HG03439 (cell line): ENCODE measurements at regions not wholly inside any gene's neighbourhood (a gene's known extent, or its start where the extent isn't known, plus 50 kb on each side); places are given as distances from the start of the nearest gene placed in this dataset.

ENCODE experiments used
- ATAC-seq: cut with Tn5 transposase; IDR thresholded peaks from one replicate; pipeline ENCODE4 v1.9.1; 2021; ENCODE audit warnings: mild to moderate bottlenecking, moderate library complexity; ENCODE audit not compliant: unreplicated experiment

DNA sequence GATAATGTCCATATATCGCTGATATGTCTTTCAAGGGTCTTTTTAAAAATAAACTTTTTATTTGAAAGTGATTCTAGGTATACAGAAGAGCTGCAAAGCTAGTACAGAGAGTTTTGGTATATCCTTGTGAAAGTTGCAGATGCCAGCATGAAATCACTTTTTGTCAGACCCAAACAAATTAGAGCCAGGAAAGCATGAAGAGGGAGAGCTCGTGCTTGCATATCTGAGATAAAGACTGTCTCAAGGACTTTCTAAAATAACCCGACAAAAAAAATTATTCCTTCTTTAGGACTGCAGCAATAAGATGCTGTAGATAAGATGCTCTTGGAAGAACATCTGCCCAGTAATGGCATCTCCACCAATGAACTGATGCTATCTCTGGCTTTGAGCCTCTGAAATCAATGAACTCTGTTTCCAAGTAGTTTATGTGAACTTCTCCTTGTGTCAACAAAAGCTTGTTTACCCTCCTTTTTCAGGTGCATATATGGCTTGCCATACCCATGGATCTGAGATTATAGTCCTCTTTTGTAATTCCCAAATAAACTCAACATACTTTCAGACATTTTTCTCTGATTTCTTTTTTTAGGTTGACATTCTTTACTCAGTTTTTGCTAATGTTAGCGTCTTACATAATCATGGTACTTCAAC is 774.6 kb upstream of the FAM98A start:
- ATAC-seq, result no peak

DNA sequence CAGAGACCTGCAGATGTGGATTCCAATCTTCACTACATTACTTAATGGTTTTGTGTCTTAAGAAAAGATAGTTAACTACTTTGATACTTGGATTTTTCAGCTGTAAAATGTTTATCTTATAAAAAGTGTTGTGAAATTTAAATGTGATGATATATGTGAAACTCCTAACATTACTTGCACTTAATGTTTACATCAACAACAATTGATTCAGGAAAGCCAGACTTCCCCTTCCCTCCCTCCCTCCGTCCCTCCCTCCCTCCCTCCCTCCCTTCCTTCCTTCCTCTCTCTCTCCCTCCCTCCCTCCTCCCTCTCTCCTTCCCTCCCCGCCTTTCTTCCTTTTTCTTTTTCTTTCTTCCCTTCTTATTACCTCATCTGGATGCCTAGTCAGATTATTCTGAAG is 773.9 kb upstream of the FAM98A start:
- no peak for ATAC-seq

DNA sequence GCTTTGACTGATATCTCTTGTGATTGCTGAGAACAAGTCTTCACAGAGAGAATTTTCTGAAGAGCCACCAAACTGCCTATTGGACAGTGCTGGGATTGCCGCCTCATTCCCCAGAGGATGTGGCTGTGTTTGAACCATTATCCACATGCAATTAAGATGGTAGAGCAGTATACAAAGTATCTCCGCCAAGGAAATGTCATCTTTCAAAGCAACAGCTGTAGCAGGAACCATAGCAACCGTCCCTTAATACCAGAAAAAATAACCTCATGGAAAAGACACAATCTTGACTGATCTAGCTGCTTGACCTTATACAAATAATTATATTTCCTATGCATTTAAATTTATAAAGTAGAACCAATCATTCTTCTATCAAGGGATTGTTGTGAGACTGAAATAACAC is 772.6 kb upstream of the FAM98A start:
- ATAC-seq, result no peak

DNA sequence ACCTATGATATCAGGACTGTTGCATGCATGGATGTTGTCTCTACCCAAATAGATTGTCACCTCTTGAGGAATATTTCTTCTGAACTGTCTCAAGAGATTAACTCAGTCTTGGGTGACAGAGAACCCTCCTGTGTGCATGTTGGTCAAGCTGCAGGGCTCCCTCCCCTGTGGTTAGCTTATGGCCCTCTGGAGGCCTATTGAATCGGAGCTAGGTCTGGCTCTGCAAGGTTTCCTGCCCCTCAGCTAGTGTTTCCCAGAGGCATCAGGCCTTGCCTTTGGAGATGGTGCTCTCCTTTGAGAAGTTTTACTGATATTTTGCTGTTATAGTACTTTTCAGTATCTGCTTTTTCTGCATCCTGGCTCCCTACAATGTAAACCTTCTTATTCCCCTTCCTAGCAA is 769.2 kb upstream of the FAM98A start:
- no peak for ATAC-seq

DNA sequence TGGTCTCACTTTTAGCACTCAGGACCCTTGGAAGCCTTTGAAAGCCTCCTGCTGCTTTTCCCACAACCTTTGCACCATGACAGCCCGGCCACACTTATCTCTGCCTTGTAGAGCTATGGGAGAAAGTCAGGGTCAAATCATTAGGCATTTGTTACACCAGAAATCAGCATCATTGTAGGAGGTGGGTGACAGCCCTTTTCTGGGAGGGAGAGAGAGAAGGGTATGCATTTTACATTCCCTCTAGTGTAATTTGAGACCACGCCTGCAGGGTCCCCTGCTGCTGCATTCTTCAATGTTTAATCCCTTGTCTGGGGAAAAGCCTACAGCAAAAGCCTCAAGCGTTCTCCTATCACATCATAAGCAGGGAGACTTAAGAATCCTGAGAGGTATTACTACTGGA is 766.8 kb upstream of the FAM98A start:
- ATAC-seq, result no peak

DNA sequence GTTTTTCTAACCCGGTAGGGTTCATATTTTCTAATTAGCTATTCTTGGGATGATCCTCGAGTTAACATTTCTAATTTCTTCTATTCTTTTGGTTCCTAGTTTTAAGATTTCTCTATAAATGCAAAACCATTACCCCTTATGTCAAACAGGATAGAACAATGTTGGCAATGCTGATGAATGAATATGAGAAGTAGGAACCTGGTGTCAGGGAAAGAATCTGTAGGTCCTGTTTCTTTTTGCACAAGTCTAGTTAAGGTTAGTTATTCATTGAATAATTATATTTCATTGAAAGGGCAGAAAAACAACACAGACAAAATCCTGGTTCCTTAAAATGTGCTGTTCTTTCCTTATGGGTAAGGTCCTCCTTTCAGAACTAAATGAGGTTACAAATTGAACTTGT is 766.4 kb upstream of the FAM98A start:
- no peak for ATAC-seq

DNA sequence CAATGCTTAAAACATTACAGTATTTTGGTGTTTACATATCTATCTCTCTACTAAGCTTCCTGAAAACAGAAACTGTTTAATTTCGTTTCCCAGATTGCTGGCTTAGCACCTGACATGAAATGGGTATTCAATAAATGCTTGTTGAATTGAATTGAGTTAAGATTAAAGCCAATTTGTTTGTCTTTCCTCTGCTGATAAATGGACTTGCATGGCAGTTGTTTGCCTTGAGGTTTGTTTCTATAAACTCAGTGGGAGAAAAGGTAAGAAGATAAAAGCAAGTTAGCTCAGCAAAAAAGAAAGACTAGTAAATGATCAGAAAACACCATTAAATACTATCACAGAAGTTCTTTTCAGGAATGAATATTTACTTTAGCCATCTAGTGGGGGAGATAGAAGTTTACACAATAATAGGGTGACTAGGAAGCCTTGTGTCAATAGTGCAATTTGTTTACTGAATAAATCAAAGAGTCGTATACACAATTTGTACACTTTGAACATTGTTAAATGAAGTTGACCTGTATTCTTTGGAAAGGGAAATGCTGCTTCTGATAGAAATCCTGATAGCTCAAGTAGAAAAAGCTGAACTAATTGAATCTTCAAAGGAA is 754.5 kb upstream of the FAM98A start:
- no peak for ATAC-seq

DNA sequence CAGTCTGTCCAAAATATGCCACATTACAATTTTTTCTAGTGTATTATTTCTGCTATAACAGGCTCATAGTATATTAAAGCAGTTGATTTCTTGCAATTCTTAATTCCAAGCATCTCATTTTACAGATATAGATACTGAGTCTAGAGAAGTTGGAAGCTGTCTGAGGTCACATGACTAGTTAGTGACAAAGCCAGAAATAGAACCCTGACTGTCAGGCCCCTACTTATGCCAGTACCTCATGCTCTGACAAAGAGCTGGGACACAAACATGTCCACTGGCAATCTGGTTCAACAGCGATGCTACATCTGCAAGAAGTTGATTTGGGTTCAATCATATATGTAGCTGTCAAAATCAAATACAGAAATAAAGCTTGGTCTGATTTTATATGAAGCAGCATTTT is 750.4 kb upstream of the FAM98A start:
- no peak for ATAC-seq

DNA sequence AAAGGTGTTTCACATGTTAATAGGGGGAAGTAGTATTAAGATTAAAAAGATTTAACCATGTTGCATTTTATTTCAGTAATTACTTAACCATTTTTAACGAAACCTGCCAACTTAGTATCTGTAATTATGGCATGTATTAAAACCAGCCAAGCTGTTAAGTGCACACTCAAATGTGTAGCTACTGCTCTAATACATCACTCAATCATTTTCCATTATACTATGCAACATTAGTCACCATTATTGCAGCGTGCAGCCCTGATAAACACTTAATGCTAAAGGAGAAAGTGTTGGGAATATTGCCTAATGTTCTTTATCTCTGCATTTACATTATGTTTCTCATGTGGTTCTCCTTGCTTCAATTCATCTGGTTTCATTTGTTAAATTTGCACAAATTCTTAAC is 745.9 kb upstream of the FAM98A start:
- ATAC-seq, result no peak

DNA sequence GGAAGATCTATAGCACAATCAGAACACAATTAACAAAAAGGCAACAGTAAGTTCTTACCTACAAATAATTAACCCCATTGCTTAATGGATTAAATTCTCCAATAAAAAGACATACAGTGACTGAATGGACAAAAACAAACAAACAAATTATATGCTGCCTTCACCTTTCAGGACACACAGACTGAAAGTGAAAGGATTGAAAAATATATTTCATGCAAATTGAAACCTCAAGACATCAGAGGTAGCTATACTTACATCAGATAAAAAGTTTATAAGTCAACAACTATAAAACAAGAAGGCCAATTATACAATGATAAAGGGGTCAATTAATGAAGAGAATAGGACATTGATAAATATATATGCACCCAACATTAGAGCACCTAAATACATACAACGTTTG is 741.2 kb upstream of the FAM98A start:
- ATAC-seq, result no peak

DNA sequence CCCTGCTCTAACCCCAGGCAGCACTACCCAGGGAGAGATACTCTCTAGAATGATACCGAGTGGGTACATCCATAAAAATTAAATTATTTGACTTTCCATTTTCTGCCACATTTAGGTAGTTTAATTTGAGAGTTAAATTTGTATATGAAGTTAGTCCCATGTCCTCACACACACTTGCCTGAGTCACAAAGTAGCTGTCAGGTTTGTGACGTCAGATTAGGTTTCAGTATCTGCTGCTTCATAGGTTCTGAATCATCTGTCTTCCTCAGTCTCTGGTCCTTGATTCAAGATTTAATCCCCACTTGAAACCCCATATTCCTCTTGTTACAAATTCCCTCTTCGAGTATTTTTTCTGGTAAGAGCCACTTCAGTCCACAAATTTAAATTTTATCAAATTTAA is 738.6 kb upstream of the FAM98A start:
- ATAC-seq, result no peak

DNA sequence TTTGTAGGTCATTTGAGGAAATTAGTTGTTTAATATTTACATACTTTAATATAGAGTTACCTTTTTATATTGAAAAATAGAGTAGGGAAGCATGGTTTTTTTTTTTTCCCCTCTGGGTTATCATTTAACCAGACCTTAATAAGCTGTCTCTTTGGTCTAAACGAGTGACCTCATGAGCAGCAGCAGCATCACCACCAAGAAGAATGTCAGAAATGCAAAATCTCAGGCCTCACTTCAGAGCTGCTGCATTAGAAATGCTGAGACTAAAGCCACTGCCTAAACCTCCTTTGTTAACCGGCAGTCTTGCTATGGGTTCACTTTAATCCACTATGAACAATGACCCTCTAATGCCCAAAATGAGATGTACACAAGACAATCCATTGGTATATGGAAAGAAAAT is 733.7 kb upstream of the FAM98A start:
- no peak for ATAC-seq

DNA sequence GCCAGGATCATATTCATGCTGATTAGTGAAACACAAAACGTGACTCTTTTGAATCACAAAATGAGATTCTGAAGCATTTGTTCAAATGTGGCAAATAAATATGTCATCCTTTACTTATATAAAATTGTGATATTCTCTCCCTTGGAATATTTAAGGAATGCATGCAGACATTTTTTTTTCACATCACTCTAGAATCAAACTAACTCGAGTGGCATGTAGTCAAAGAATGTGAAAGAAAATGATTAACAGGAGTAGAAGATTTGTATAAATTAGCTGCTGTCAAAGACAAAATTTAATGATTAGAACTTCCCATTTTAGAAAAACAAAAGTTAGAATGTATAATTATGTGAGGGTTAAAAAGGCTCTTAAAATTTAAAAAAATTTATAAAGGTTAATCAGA is 721.0 kb upstream of the FAM98A start:
- no peak for ATAC-seq

DNA sequence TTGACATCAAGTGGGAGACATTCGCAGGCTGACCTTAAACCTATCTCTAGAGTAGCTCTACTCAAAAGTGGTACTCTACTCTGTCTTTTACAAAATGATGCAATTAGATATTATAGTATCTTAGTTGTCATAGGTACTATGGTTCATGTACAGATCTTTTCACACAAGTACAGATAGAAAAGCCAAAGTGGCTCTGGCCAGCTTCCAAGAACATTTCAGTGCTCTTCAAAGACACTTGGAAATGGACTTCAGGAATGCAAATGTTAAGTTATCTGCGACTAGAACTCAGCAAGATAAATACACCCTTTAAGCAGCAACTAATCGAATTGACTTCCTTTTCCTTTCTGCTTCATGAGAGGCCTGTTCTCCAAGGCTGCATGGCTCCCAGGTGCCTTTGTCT is 718.7 kb upstream of the FAM98A start:
- no peak for ATAC-seq

DNA sequence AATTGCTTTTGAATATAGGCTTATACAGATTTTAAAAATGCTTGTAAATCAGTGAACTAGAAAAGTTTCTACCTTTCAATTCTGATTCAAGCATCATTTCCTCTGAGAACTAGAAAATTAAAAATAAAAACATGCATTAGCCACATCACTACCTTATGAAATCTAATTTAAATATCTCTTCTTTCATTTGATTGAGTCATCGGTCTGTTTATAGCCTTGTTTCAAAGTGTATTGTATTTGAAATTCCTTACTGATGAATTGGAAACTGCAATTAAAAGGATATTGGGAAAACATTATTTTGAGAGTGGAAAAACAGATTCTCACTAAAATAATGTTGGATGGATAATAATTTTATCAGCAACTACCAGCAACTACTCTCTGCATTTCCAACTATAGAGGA is 717.7 kb upstream of the FAM98A start:
- ATAC-seq, result no peak

DNA sequence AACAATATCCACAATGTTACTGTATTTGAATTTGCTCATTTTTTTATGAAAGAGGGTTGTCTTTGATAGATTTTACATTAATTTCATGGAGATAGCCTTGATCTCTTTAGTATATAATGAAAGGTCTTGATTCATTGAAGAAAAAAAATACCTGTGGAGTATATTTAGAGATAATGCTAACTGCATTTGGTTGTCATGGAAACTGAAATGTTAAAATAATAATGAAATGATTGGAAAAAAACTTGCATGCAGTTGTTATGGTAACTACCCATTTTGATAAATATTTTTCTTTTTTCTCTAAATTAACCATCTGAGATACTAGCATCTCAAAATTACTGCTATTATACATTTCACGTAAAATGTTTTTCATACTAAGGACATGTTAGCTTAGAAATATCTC is 712.7 kb upstream of the FAM98A start:
- ATAC-seq, result no peak

DNA sequence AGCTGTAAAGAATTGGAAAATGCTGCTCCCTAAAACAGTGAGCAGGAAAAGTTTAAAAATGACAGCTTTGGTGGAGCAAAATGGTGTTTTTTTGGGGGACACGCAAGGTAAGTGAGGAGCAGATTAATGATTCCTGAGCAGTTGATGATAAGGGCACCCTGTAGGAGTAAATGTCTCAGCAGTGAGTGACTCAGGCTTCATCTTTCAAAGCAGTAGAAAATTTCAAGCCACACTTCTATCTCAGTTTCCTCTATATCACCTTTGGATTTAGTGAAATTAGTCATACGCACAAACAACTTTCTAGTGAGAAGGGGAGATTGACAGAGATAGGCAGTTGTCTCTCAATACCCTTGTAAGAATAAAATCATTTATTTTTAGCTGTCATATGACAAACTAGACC is 709.0 kb upstream of the FAM98A start:
- ATAC-seq, result no peak

DNA sequence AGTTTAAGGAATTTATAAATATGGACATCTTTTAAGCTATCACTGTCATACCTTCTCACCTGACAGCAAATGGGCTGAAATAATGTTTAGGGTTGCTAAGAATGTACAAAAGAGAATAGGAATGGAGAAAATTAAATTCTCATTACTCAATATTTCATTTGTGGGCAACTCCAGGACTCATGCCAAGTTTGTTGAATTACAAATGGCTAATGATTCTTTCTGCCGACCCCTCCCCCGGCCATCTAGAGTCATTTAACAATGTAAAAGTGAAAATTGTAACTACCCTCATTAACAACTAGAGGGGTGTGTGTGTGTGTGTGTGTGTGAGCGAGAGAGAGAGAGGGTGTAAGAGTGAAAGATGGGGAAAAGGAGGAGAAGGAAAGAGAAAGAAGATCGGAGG is 708.5 kb upstream of the FAM98A start:
- ATAC-seq, result no peak

DNA sequence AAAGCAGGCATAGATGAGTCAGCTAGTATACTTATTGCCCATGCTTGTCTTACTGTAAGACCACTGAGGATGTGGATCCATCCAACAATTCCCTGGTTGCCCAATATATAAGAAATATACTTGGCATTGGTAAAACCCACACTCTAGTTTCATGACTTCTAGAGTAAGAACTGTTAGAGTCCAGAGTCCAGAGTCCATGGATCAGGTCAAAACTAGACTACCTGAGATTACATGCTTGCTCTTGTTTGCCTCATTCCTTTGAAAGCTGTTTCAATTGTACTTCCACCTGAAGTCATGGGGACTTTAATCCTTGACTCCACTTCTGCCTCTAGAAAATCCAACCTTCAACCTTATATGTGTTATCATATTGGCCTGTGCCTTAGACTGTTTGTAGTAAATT is 707.6 kb upstream of the FAM98A start:
- no peak for ATAC-seq

DNA sequence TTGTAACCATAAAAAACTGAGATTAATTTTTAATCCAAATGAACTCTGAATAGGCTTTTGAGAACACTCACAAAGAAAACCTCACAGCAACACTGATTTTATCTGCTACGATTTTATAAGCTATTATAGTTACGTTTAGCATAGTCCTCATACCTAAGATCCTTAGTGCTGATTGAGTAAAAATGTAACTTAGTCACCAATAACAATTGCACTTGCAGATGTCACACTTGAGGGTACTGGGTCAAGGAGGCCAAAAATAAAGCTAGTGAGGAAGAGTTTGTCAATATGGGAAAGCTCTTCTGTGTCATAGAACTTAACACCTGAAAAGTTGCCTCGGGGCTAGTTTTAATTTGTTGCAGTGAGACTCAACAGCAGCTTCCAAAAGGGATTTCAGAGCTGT is 706.5 kb upstream of the FAM98A start:
- ATAC-seq, result no peak

DNA sequence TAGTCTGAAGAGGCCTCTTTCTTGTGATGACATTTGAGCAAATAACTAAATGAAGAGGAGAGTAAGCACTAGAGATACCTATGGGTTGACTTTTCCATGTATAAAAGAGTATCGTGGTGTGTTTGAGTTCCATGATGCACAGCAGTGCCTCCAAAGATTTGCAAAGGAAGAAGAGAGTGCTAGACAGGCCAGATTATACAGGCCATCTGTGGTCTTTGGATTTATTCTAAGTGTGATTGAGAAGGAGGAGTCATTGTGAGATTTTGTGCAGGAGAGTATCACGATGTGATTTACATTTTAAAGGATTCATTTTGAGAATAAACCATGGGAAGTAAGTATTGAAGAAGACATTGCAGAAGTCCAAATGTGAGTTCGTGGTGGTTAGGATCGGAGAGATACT is 695.9 kb upstream of the FAM98A start:
- no peak for ATAC-seq

DNA sequence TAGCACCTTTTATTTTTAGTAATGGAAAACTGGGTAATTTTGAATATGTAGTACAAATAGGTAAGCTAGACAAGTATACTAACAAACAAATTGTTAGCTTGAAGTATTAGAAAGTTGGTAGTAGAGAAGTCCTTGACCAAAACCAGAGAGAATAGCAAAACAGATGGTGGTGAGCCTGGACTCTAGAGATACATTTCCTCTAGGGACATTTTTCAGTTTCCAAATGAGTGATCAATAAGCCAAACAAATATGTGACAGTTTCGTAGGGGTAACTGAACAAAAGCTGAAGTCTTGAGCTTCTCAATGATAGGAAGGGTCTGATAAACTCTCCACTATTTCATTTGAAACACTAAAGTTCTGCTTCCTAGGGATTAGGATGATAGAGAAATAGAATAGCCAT is 692.0 kb upstream of the FAM98A start:
- peak; percentile 78 for ATAC-seq

DNA sequence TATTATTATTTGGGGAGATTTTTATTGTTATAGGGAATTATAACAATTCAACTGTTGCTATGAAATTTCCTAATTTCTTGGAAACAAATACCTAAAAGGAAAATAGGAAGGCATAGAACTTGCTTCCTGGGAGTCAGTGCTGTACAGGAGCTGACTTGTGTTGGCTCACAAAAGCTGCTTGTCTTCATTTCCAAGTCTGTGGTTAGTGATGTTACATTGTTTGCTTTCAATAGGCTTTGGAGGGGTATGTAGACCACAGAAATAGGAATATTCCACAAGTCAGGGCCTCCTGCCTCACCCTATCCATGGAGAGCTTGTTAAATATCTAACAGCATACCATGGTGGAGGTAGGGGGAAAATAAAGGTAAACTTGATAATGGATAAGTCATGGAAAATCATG is 688.9 kb upstream of the FAM98A start:
- ATAC-seq, result no peak
